ENCODE measurements at regions not wholly inside any gene's neighbourhood (a gene's known extent, or its start where the extent isn't known, plus 50 kb on each side); places are given as distances from the start of the nearest gene placed in this dataset.
"Not testable (repeated sequence)": the region's sequence is repeated elsewhere in the genome, so short reads cannot be mapped to it uniquely, and the experiment has no call there.

DNA sequence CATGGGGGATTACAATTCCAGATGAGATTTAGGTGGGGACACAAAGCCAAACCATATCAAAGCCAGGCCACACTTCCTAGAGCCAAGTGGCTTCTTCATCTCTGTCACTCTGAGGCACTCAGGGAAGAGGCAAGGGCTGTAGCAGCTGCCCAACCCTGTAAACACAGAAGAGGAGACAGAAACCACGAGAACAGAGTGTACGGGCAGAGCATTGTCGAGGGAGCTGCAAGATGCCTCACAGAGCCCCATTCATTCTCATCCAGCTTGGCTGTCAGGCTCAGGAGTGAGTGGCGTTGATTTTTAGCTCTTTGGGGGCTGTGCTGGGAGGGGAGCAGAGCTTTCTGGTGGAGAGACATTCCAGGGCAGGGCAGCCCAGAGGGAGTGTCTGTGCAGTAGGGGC lies 117.2 kb upstream of the SALL1 start:
- TF ChIP-seq, protein P1, sequence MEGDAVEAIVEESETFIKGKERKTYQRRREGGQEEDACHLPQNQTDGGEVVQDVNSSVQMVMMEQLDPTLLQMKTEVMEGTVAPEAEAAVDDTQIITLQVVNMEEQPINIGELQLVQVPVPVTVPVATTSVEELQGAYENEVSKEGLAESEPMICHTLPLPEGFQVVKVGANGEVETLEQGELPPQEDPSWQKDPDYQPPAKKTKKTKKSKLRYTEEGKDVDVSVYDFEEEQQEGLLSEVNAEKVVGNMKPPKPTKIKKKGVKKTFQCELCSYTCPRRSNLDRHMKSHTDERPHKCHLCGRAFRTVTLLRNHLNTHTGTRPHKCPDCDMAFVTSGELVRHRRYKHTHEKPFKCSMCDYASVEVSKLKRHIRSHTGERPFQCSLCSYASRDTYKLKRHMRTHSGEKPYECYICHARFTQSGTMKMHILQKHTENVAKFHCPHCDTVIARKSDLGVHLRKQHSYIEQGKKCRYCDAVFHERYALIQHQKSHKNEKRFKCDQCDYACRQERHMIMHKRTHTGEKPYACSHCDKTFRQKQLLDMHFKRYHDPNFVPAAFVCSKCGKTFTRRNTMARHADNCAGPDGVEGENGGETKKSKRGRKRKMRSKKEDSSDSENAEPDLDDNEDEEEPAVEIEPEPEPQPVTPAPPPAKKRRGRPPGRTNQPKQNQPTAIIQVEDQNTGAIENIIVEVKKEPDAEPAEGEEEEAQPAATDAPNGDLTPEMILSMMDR (conservative IDR thresholded peaks at IDR 0.05) = no peak
- Mint-ChIP-seq H3K4me1 (ENCODE audit: unreplicated experiment) (peaks cover 3% of the 10 kb centered on the region), H3K27me3 (peaks cover 6% of the 10 kb centered on the region), H3K27ac (no peak overlapping the region), H3K36me3 (no peaks in the 10 kb centered on the region), H3K4me3 (no peak overlapping the region), H3K9me3 (peaks cover 3% of the 10 kb centered on the region)
- DNase-seq (ENCODE audit: extremely low spot score, unreplicated experiment) = no peak

DNA sequence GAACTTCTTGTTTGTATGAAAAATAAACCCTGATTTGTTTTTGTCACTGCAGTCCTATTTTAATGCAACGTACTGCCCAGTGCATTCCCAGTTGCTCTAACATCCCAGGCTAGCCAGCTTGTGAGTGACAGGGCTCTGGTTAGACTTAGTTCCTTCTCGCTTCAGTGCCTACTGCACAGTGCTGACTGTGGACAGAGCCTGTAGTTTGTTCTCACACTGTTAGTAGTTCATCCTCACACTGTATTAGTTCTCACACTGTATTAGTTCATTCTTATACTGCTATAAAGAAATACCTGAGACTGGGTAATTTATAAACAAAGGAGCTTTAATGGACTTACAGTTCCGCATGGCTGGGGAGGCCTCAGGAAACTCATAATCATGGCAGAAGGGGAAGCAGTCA lies 116.6 kb upstream of the SALL1 start:
- H3K4me1 Mint-ChIP-seq (ENCODE audit: unreplicated experiment) = peaks cover 3% of the 10 kb centered on the region
- no peak overlapping the region for H3K4me3 Mint-ChIP-seq
- peaks cover 5% of the 10 kb centered on the region for H3K9me3 Mint-ChIP-seq
- H3K36me3 Mint-ChIP-seq = no peaks in the 10 kb centered on the region
- TF ChIP-seq, protein P1 (conservative IDR thresholded peaks at IDR 0.05) = no peak
- no peak overlapping the region for H3K27ac Mint-ChIP-seq
- H3K27me3 Mint-ChIP-seq = peaks cover 6% of the 10 kb centered on the region
- no peak for DNase-seq (ENCODE audit: extremely low spot score, unreplicated experiment)

DNA sequence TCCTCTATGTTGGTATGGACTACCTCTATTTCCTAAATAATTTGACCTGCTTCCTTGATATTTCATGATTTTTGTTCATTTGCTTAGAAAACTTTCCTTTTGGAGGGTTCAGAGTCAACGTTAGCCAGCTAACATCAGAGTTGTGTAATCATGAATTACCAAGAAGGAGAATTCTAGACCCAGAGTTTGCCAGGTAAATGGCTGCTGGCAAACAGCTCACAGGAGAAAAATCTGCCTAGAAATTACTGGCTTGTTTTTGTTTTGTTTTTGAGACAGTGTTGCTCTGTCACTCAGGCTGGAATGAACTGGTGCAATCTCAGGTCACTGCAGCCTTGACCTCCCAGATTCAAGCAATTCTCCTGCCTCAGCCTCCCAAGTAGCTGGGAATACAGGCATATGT lies 111.4 kb upstream of the SALL1 start:
- H3K4me1 Mint-ChIP-seq (ENCODE audit: unreplicated experiment) = no peaks in the 10 kb centered on the region
- no peak overlapping the region for H3K4me3 Mint-ChIP-seq
- TF ChIP-seq, protein P1 (conservative IDR thresholded peaks at IDR 0.05) = no peak
- no peaks in the 10 kb centered on the region for H3K36me3 Mint-ChIP-seq
- no peak for DNase-seq (ENCODE audit: extremely low spot score, unreplicated experiment)
- peaks cover 14% of the 10 kb centered on the region for H3K9me3 Mint-ChIP-seq
- H3K27me3 Mint-ChIP-seq = no peaks in the 10 kb centered on the region
- H3K27ac Mint-ChIP-seq = no peak overlapping the region

DNA sequence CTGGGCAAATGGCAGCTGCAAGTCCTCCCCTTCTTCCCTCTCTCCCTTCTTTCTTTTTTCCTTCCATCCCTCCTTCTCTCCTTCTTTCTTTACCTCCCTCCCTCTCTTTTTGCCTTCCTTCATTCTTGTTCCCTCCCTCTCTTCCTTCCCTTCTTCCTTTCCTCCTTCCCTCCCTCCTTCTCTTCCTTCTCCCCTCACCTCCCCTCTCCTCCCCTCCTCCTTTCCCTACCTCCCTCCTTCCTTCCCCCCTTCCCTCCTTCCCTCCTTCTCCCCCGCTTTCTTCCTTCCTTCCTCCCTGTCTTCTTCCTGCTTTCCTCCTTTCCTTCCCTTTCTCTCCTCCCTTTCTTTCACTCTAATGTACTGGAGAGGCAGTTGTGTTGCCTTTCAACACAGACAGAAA lies 110.8 kb upstream of the SALL1 start:
- Mint-ChIP-seq H3K27ac (no peak overlapping the region), H3K27me3 (no peaks in the 10 kb centered on the region), H3K4me1 (ENCODE audit: unreplicated experiment) (no peaks in the 10 kb centered on the region), H3K9me3 (peaks cover 14% of the 10 kb centered on the region), H3K4me3 (no peak overlapping the region), H3K36me3 (no peaks in the 10 kb centered on the region)
- TF ChIP-seq, protein P1 (conservative IDR thresholded peaks at IDR 0.05) = no peak
- no peak for DNase-seq (ENCODE audit: extremely low spot score, unreplicated experiment)

DNA sequence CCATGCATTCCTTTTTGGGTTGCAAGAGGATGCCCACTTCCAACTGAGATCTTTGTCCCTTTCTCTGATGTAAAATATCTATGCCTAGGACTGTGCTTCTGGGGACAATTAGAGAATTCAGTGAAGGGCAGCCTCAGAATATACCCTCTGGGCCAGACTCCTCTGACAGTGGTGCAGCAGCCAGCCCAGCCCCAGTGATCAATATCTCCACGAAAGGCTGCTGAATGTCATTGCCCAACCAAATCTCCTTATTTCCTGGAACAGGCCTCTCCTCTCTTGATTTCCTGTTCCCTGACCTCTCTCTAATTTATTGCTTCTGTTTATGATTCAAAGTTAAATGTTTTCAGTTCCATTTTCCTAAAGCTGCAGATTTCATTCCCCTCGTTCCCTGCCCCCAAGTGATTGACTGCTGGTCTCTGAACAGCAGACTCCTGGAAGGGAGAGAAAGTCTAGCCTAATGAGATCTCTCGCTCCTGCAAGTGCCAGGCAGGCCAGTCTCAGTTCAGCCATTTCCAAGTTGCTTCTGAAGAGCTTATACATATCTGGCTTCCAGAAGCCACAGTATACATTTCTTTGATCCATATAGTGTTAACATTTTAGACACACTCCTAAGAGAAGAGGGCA lies 104.4 kb upstream of the SALL1 start:
- TF ChIP-seq, protein P1 (conservative IDR thresholded peaks at IDR 0.05) = no peak
- Mint-ChIP-seq H3K4me1 (ENCODE audit: unreplicated experiment) (peaks cover 4% of the 10 kb centered on the region), H3K27ac (no peak overlapping the region), H3K9me3 (peaks cover 13% of the 10 kb centered on the region), H3K36me3 (peaks cover 3% of the 10 kb centered on the region), H3K4me3 (no peak overlapping the region), H3K27me3 (peaks cover 16% of the 10 kb centered on the region)
- DNase-seq (ENCODE audit: extremely low spot score, unreplicated experiment) = no peak

DNA sequence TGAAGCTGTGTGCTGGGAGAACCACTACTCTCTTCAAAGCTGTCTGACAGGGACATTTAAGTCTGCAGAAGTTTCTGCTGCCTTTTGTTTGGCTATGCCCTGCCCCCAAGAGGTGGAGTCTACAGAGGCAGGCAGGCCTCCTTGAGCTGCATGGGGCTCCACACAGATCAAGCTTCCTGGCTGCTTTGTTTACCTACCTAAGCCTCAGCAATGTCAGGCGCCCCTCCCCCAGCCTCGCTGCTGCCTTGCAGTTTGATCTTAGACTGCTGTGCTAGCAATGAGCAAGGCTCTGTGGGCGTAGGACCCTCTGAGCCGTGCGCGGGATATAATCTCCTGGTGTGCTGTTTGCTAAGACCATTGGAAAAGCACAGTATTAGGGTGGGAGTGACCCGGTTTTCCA lies 103.3 kb upstream of the SALL1 start:
- not testable (repeated sequence) for H3K27ac Mint-ChIP-seq; H3K36me3 Mint-ChIP-seq; DNase-seq (ENCODE audit: extremely low spot score, unreplicated experiment); H3K4me3 Mint-ChIP-seq; H3K4me1 Mint-ChIP-seq (ENCODE audit: unreplicated experiment)
- Mint-ChIP-seq H3K27me3 (peaks cover 16% of the 10 kb centered on the region), H3K9me3 (peaks cover 13% of the 10 kb centered on the region)
